ENCODE measurements at regions not wholly inside any gene's neighbourhood (a gene's known extent, or its start where the extent isn't known, plus 50 kb on each side); places are given as distances from the start of the nearest gene placed in this dataset.
"Not testable (repeated sequence)": the region's sequence is repeated elsewhere in the genome, so short reads cannot be mapped to it uniquely, and the experiment has no call there.

- peak in 1 of 2 donors; percentile 14 for ATAC-seq
- intact Hi-C loops (cut with DNase I); DNase-seq: not testable (repeated sequence)
Observed at GRCh38 chr20:64327223-64327549, 71.6 kb downstream of the PCMTD2 start.

- ATAC-seq (peak; percentile 93 to 95), DNase-seq (peak; percentile 24)
- intact Hi-C loops (cut with DNase I): not testable (repeated sequence)
Observed at GRCh38 chr20:64327550-64328317, 72.2 kb downstream of the PCMTD2 start.

GRCh38 chr20:64328595-64329250, 73.2 kb downstream of the PCMTD2 start:
- DNase-seq; intact Hi-C loops (cut with DNase I); ATAC-seq: not testable (repeated sequence)

- DNase-seq; intact Hi-C loops (cut with DNase I); ATAC-seq: not testable (repeated sequence)
Observed at GRCh38 chr20:64332627-64333026, 77.1 kb downstream of the PCMTD2 start.
